NB4 (cell line): ENCODE measurements at regions not wholly inside any gene's neighbourhood (a gene's known extent, or its start where the extent isn't known, plus 50 kb on each side); places are given as distances from the start of the nearest gene placed in this dataset.

Experiments used
- DNase-seq: peaks from one replicate; pipeline ENCODE4 v3.0.0; 2010; ENCODE audit warnings: low read depth
- H3K4me3 ChIP-seq: one replicate; pipeline ENCODE4 v1.5.1; 2011; ENCODE audit warnings: mild to moderate bottlenecking, low read depth, low read length, moderate library complexity
- MYC ChIP-seq: IDR thresholded peaks from 2 replicates; pipeline ENCODE4 v1.6.1; 2011; ENCODE audit warnings: low read depth, low read length
- POLR2A ChIP-seq: IDR thresholded peaks from 2 replicates; pipeline ENCODE4 v1.6.1; 2011; ENCODE audit warnings: mild to moderate bottlenecking; ENCODE audit not compliant: insufficient read length; ENCODE audit errors: extremely low read depth
- TF ChIP-seq, protein P1 (sequence below): IDR thresholded peaks from 2 replicates; pipeline ENCODE4 v1.6.1; 2011; ENCODE audit warnings: low read depth, low read length
- TF ChIP-seq, protein P2 (sequence below): IDR thresholded peaks from one replicate; pipeline ENCODE4 v1.5.1; 2012; ENCODE audit warnings: low read depth, low read length

DNA sequence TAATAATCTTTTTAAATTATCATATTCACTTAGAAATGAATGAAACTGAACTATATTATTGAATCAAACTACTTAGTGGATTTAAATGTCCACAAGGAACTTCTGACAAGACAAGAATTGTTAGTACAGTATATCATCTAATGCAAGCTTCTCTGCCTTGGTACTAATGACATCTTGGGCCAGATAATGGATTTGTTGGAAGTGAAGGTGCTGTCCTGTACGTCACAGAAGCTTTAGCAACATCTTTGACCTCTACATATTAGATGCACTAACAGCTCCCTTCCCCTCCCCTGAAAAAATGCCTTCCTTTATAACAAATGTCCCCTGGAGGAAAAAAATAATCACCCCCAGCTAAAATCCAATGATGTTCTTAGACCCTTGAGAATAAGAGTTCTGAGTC lies 695.8 kb upstream of the EYS start:
- no peak overlapping the region for H3K4me3 ChIP-seq
- no peak for DNase-seq
- TF ChIP-seq, protein P1, sequence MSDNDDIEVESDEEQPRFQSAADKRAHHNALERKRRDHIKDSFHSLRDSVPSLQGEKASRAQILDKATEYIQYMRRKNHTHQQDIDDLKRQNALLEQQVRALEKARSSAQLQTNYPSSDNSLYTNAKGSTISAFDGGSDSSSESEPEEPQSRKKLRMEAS, result no peak
- TF ChIP-seq POLR2A (no peak), MYC (no peak)
- TF ChIP-seq, protein P2, sequence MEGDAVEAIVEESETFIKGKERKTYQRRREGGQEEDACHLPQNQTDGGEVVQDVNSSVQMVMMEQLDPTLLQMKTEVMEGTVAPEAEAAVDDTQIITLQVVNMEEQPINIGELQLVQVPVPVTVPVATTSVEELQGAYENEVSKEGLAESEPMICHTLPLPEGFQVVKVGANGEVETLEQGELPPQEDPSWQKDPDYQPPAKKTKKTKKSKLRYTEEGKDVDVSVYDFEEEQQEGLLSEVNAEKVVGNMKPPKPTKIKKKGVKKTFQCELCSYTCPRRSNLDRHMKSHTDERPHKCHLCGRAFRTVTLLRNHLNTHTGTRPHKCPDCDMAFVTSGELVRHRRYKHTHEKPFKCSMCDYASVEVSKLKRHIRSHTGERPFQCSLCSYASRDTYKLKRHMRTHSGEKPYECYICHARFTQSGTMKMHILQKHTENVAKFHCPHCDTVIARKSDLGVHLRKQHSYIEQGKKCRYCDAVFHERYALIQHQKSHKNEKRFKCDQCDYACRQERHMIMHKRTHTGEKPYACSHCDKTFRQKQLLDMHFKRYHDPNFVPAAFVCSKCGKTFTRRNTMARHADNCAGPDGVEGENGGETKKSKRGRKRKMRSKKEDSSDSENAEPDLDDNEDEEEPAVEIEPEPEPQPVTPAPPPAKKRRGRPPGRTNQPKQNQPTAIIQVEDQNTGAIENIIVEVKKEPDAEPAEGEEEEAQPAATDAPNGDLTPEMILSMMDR, result no peak

DNA sequence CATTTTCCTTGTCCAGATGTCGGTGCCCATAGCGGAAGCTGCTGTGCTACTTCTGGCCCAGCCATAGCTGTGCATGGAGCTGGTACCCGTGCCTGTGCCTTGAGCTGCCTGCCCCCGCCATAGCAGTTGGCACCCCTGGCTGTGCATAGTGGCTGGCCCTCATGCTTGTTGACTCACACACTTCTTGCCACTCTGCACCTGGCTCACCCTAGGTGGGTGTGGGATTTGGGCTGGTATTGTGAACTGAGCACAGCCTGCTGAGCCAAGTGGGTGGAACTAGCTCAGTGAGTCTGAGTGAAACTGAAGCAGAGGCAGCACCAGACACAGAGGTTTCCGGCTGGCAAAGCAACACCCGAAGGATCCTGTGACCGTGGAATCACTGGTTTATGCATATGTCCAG lies 689.5 kb upstream of the EYS start:
- no peak for DNase-seq
- TF ChIP-seq, protein P1, result no peak
- TF ChIP-seq POLR2A (no peak), MYC (no peak)
- TF ChIP-seq, protein P2, result no peak

DNA sequence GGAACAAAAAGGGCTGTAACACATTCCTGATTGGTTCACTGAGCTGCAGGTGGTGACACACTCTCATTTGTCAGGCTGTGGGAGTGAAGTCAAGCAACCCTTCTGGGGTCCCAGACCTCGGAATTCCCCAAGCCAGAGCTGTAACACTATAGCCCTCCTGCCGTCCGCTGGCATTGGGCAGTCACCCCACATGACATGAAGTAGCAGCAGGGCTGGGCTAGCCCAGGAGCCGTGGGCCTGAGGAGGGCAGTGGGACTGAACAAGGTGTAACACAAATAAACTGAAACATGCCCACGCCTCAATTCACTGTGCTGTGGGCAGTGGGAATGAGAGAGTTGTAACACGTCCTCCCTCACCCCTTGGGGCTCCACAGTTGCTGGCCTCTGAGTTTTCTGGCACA lies 689.1 kb upstream of the EYS start:
- TF ChIP-seq, protein P2, result no peak
- TF ChIP-seq POLR2A (no peak), MYC (no peak)
- TF ChIP-seq, protein P1, result no peak
- no peak for DNase-seq
- no peak overlapping the region for H3K4me3 ChIP-seq

More for the DNA sequence above, 689.5 kb upstream of the EYS start:
- H3K4me3 ChIP-seq, result no peak overlapping the region

DNA sequence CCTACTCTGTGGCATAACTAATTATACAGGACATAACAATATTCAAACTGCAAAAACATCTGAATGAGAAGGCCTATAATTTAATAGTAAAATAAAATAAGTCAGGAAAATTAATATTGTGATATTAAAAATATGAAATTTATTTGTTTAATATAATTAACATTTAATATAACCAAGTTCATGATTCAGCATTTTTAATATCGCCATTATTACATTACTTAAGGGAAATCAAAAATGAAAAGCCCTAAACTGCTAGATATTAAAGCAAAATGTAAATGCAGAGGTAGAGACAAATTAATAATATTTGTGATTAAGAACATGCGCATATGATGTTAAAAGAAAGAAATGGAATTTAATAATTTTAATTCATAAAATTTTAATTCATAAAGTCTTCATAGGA lies 683.4 kb upstream of the EYS start:
- TF ChIP-seq, protein P1, result no peak
- TF ChIP-seq, protein P2, result no peak
- no peak for TF ChIP-seq POLR2A
- no peak for TF ChIP-seq MYC
- DNase-seq, result no peak
- H3K4me3 ChIP-seq, result no peak overlapping the region

DNA sequence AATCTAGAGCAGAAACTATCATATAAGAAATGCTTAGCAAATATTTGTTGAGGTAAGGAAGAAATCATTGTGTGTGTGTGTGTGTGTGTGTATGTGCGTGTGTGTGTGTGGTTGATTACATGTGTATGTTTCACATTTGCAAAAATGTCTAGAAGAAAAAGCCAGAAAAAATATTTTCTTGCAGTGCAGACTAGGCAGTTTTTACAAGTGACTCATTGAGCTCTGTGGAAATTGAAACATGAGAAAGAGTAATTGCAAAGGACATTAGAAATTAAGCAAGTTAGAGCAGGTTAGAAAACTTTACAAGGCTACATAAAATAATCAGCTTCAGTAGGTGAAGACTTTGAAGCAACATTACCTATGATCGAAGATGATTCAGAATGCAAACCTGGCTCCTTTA lies 669.0 kb upstream of the EYS start:
- no peak for DNase-seq
- H3K4me3 ChIP-seq, result no peak overlapping the region
- no peak for TF ChIP-seq POLR2A
- no peak for TF ChIP-seq MYC
- TF ChIP-seq, protein P2, result no peak
- TF ChIP-seq, protein P1, result no peak

DNA sequence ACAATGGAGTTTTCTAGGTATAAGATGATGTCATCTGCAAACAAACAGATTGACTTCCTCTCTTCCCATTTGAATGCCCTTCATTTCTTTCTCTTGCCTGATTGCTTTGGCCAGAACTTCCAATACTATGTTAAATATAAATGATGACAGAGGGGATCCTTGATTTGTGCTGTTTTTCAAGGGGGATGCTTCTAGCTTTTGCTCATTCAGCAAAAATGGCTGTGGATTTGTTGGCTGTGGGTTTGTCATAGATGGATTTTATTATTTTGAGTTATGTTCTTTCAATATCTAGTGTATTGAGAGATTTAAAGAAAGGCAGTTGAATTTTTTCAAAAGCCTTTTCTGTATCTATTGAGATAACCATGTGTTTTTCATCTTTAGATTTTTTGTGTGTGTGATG lies 662.4 kb upstream of the EYS start:
- DNase-seq, result no peak
- no peak for TF ChIP-seq MYC
- TF ChIP-seq, protein P1, result no peak
- TF ChIP-seq POLR2A, result no peak
- TF ChIP-seq, protein P2, result no peak
- no peak overlapping the region for H3K4me3 ChIP-seq
